ENCODE measurements at regions not wholly inside any gene's neighbourhood (a gene's known extent, or its start where the extent isn't known, plus 50 kb on each side); places are given as distances from the start of the nearest gene placed in this dataset.

- TF ChIP-seq POLR2AphosphoS5 (IDR thresholded peaks at IDR 0.05; ENCODE audit: low read depth, low read length): no peak
- no peak for TF ChIP-seq POLR2A (IDR thresholded peaks at IDR 0.05; ENCODE audit: low read depth, low read length)
These were observed 73.9 kb downstream of the HLX start for GRCh38 chr1:220952961-220953643.
